HepG2 (cell line): ENCODE measurements at regions not wholly inside any gene's neighbourhood (a gene's known extent, or its start where the extent isn't known, plus 50 kb on each side); places are given as distances from the start of the nearest gene placed in this dataset.
A peak's percentile ranks its signal among the peaks of the same experiment; 100 is the strongest.

Experiments
- ATAC-seq: fragments of 200-7000 bp; cut with Tn5 transposase; 3 replicates; pipeline ENCODE4 v1.9.1; 2020; ENCODE audit warnings: mild to moderate bottlenecking, moderate library complexity
- BruUV-seq: library from RNA; stranded (reverse); fragments of 400-500 nt; replicated peaks from 2 replicates; lab custom pipeline; 2021; lab: Mats Ljungman, UMichigan
- CTCF ChIA-PET: fragments of 300-600 bp; formaldehyde crosslinking; extraction: SDS; loops from one replicate; lab custom pipeline; 2021; ENCODE audit warnings: low total read pairs, inconsistent platforms, low intra/inter-chr PET ratio; lab: Yijun Ruan, JAX
- POLR2A ChIA-PET: fragments of 350-600 bp; sonication (Branson Sonifier 250); formaldehyde crosslinking; loops from one replicate; lab custom pipeline; 2020; ENCODE audit warnings: antibody characterized with exemption, inconsistent platforms; lab: Yijun Ruan, JAX
- DNase-seq: peaks from one replicate; pipeline ENCODE4 v3.0.0-alpha.2; 2015; ENCODE audit warnings: low spot score
- FAIRE-seq: peaks from 3 replicates; lab custom pipeline; 2011; peaks lifted over from hg19 to GRCh38; lab: Jason Lieb, UNC
- H2AFZ ChIP-seq: one replicate; pipeline ENCODE4 v1.6.1; 2011; ENCODE audit warnings: low read length, inconsistent platforms
- H3K27ac ChIP-seq: fragments of 300-600 bp; 3 replicates; pipeline ENCODE4 v1.8.0; 2011; ENCODE audit warnings: mixed run types, mild to moderate bottlenecking, mixed read lengths, low read length, inconsistent platforms; ENCODE audit not compliant: insufficient read depth; ENCODE audit errors: extremely low read length
- H3K27me3 ChIP-seq, 2 experiments: fragments of 200-600 bp in 1 of 2; 2 replicates in 1 of 2; 3 replicates in 1 of 2; pipeline versions ENCODE4 v1.6.0 to v1.8.0; 2011; ENCODE audit warnings: low read length in 2 of 2, mild to moderate bottlenecking in 2 of 2, moderate library complexity in 2 of 2, inconsistent platforms in 1 of 2; ENCODE audit not compliant: insufficient read depth in 2 of 2, control insufficient read depth in 1 of 2
- H3K36me3 ChIP-seq, 2 experiments: fragments of 200-600 bp in 1 of 2; replicated peaks in 1 of 2; 2 replicates in 1 of 2; 3 replicates in 1 of 2; pipeline versions ENCODE4 v1.5.1 to v1.8.0; 2011; ENCODE audit warnings: low read length in 2 of 2, inconsistent platforms in 1 of 2; ENCODE audit not compliant: insufficient read depth in 2 of 2, control insufficient read depth in 1 of 2
- H3K4me1 ChIP-seq: 2 replicates; pipeline ENCODE4 v1.5.1; 2012; ENCODE audit warnings: low read length, inconsistent platforms; ENCODE audit not compliant: insufficient read depth
- H3K4me2 ChIP-seq: 2 replicates; pipeline ENCODE4 v1.6.0; 2011; ENCODE audit warnings: low read depth, low read length, inconsistent platforms
- H3K4me3 ChIP-seq, 3 experiments: fragments of 200-600 bp in 1 of 3; sonication (generic), shearing (Covaris generic) in 1 of 3; replicated peaks in 1 of 3; 2 replicates each; pipeline ENCODE4 v1.5.1; 2011 to 2016; ENCODE audit warnings: low read length in 3 of 3, inconsistent platforms in 2 of 3, low read depth in 2 of 3, mild to moderate bottlenecking in 2 of 3, control low read depth in 1 of 3, mixed read lengths in 1 of 3; ENCODE audit not compliant: insufficient read depth in 1 of 3
- H3K79me2 ChIP-seq: one replicate; pipeline ENCODE4 v1.6.1; 2011; ENCODE audit warnings: low read length, inconsistent platforms; ENCODE audit not compliant: insufficient read depth
- H3K9ac ChIP-seq: 2 replicates; pipeline ENCODE4 v1.6.0; 2011; ENCODE audit warnings: mild to moderate bottlenecking, low read depth, low read length, inconsistent platforms; ENCODE audit not compliant: insufficient read depth
- H3K9me3 ChIP-seq: 2 replicates; pipeline ENCODE4 v1.5.1; 2012; ENCODE audit warnings: mild to moderate bottlenecking, low read length
- H4K20me1 ChIP-seq: 2 replicates; pipeline ENCODE4 v1.6.0; 2011; ENCODE audit warnings: inconsistent platforms, mild to moderate bottlenecking, low read length, moderate library complexity; ENCODE audit not compliant: insufficient read depth
- CREB1 ChIP-seq, 2 experiments: fragments of 450-650 bp in 1 of 2; IDR thresholded peaks; 2 replicates each; pipeline ENCODE4 v1.6.1; 2016 to 2017; ENCODE audit warnings: control low read depth in 1 of 2, mild to moderate bottlenecking in 1 of 2, missing compliant biosample characterization in 1 of 2, missing genetic modification characterization in 1 of 2
- FOSL1 ChIP-seq: sonication (generic); formaldehyde crosslinking; IDR thresholded peaks from 2 replicates; pipeline ENCODE4 v1.9.0; 2021; ENCODE audit warnings: missing genetic modification reagents, borderline replicate concordance
- FOSL2 ChIP-seq: sonication (generic); formaldehyde crosslinking; IDR thresholded peaks from 2 replicates; pipeline ENCODE4 v1.4.0; 2020; ENCODE audit warnings: missing genetic modification reagents
- NFYB ChIP-seq: sonication (generic); formaldehyde crosslinking; IDR thresholded peaks from 2 replicates; pipeline ENCODE4 v1.4.0; 2020; ENCODE audit warnings: missing genetic modification reagents
- NFYC ChIP-seq: IDR thresholded peaks from 2 replicates; pipeline ENCODE4 v1.6.1; 2016; ENCODE audit warnings: missing genetic modification reagents, missing compliant biosample characterization
- SRF ChIP-seq: IDR thresholded peaks from 2 replicates; pipeline ENCODE4 v1.6.1; 2011; ENCODE audit warnings: mild to moderate bottlenecking, low read depth, low read length, moderate library complexity
- TBX2 ChIP-seq: sonication (generic); formaldehyde crosslinking; IDR thresholded peaks from 2 replicates; pipeline ENCODE4 v1.5.0; 2020; ENCODE audit warnings: missing genetic modification reagents, mild to moderate bottlenecking, borderline replicate concordance
- THAP11 ChIP-seq: IDR thresholded peaks from 2 replicates; pipeline ENCODE4 v1.6.1; 2016; ENCODE audit warnings: missing biosample characterization, missing genetic modification reagents
- USF2 ChIP-seq, 2 experiments: sonication (generic) in 1 of 2; formaldehyde crosslinking in 1 of 2; IDR thresholded peaks; 2 replicates each; pipeline versions ENCODE4 v1.5.1 to v1.6.1; 2011 to 2020; ENCODE audit warnings: borderline replicate concordance in 1 of 2, low read depth in 1 of 2, low read length in 1 of 2, mild to moderate bottlenecking in 1 of 2, missing genetic modification reagents in 1 of 2, moderate library complexity in 1 of 2
- ZNF143 ChIP-seq: sonication (generic); formaldehyde crosslinking; IDR thresholded peaks from 2 replicates; pipeline ENCODE4 v1.4.0; 2020; ENCODE audit warnings: missing genetic modification reagents
- ZNF331 ChIP-seq: sonication (generic); formaldehyde crosslinking; IDR thresholded peaks from 2 replicates; pipeline ENCODE4 v1.4.0; 2020; ENCODE audit warnings: missing genetic modification reagents
- ZNF451 ChIP-seq: sonication (generic); formaldehyde crosslinking; IDR thresholded peaks from 2 replicates; pipeline ENCODE4 v1.5.0; 2020; ENCODE audit warnings: mild to moderate bottlenecking, missing genetic modification reagents
- ZNF691 ChIP-seq: sonication (generic); formaldehyde crosslinking; IDR thresholded peaks from 2 replicates; pipeline ENCODE4 v1.4.0; 2020; ENCODE audit warnings: missing genetic modification reagents, low read depth, mild to moderate bottlenecking, borderline replicate concordance
- WGBS: methylation state at CpG from one replicate; pipeline ENCODE4 v1.1.6; 2017; ENCODE audit warnings: low lambda C conversion rate; 5-methylcytosine and 5-hydroxymethylcytosine counted together
- in situ Hi-C: cut with HindIII; loops from 2 replicates; pipeline ENCODE4 v1.10.0; 2017; ENCODE audit warnings: low pct_unique_long_range_greater_than_20kb; ENCODE audit not compliant: extremely low pct_ligation_motif_present
- intact Hi-C: fragments of 100-400 bp; cut with micrococcal nuclease; formaldehyde crosslinking; loops from one replicate; pipeline ENCODE4 v1.10.0; 2022; ENCODE audit not compliant: unreplicated experiment

GRCh38 chr16:86974120-86974519, 343.1 kb downstream of the C16orf95 start:
- ATAC-seq (no peak), DNase-seq (no peak), FAIRE-seq (no peak)
- no peak overlapping the region for H3K27ac ChIP-seq
- H3K9ac ChIP-seq: no peak overlapping the region
- ChIA-PET CTCF (no interaction called here), POLR2A (no interaction called here)
- no peaks in the 10 kb centered on the region for H4K20me1 ChIP-seq
- no peaks in the 10 kb centered on the region for H3K4me1 ChIP-seq
- H3K36me3 ChIP-seq: no peaks in the 10 kb centered on the region
- no TSS peak for BruUV-seq
- TF ChIP-seq FOSL1 (CRISPR knock-in tag): no peak
- peak; percentile 90 for TF ChIP-seq ZNF331 (CRISPR knock-in tag)
- peaks cover 2 to 19% of the 10 kb centered on the region in 2 experiments; a peak in 1 of 5 replicates for H3K27me3 ChIP-seq
- H3K79me2 ChIP-seq: no peaks in the 10 kb centered on the region
- no peak overlapping the region for H3K4me2 ChIP-seq
- intact Hi-C loops (no loop called here), in situ Hi-C loops (no loop called here)
- no peak overlapping the region for H2AFZ ChIP-seq
- WGBS: 20% methylated on average over 1 of the region's 2 CpGs
- H3K9me3 ChIP-seq: no peaks in the 10 kb centered on the region
- H3K4me3 ChIP-seq: no peak overlapping the region

- POLR2A ChIA-PET: no interaction called here
- CTCF ChIA-PET: no interaction called here
- Histone ChIP-seq H3K27ac (no peak overlapping the region), H3K9me3 (no peaks in the 10 kb centered on the region), H3K4me2 (no peak overlapping the region), H3K79me2 (no peaks in the 10 kb centered on the region), H3K27me3 (peaks cover 2 to 11% of the 10 kb centered on the region in 2 experiments; a peak in 1 of 5 replicates), H2AFZ (no peak overlapping the region), H3K4me3 (no peak overlapping the region), H4K20me1 (no peaks in the 10 kb centered on the region), H3K9ac (no peak overlapping the region), H3K36me3 (no peaks in the 10 kb centered on the region), H3K4me1 (no peaks in the 10 kb centered on the region)
- no peak for ATAC-seq
- no peak for FAIRE-seq
- no TSS peak for BruUV-seq
- intact Hi-C loops: no loop called here
- no peak for DNase-seq
- in situ Hi-C loops: no loop called here
- TF ChIP-seq SRF (peak; percentile 80), ZNF451 (CRISPR knock-in tag) (no peak), NFYC (peak; percentile 76), TBX2 (CRISPR knock-in tag) (no peak), THAP11 (CRISPR knock-in tag) (peak; percentile 95), USF2 (IDR thresholded peaks at IDR 0.05; ENCODE audit: low read depth, low read length) (0 out of 2 replicates have a peak, but pooled peaks have one; percentile 14), USF2 (CRISPR knock-in tag; IDR thresholded peaks at IDR 0.05; ENCODE audit: borderline replicate concordance) (peak; percentile 62; the same call in 1 of the 2 replicates), ZNF143 (CRISPR knock-in tag) (peak; percentile 88), CREB1 (IDR thresholded peaks at IDR 0.05) (peak; percentile 73), CREB1 (CRISPR knock-in tag; IDR thresholded peaks at IDR 0.05) (no peak), FOSL2 (peak; percentile 8; the same call in 1 of the 2 replicates), NFYB (CRISPR knock-in tag) (peak; percentile 81), ZNF691 (CRISPR knock-in tag) (no peak)
- 11% methylated on average over 2 of the region's 2 CpGs for WGBS
Observed at GRCh38 chr16:86975445-86975844, 341.7 kb downstream of the C16orf95 start.
